GM19463 (cell line): ENCODE measurements at regions not wholly inside any gene's neighbourhood (a gene's known extent, or its start where the extent isn't known, plus 50 kb on each side); places are given as distances from the start of the nearest gene placed in this dataset.

Experiments
- ATAC-seq: cut with Tn5 transposase; IDR thresholded peaks from one replicate; pipeline ENCODE4 v1.9.1; 2021; ENCODE audit warnings: mild to moderate bottlenecking, moderate library complexity; ENCODE audit not compliant: unreplicated experiment

GRCh38 chr17:51486091-51486490, 225.7 kb downstream of the UTP18 start:
- ATAC-seq = no peak

- no peak for ATAC-seq
These were observed 226.7 kb downstream of the UTP18 start for GRCh38 chr17:51486885-51487520.

GRCh38 chr17:51487947-51488346, 227.6 kb downstream of the UTP18 start:
- ATAC-seq = no peak

GRCh38 chr17:51491416-51491815, 231.1 kb downstream of the UTP18 start:
- ATAC-seq = no peak

GRCh38 chr17:51493206-51493605, 232.9 kb downstream of the UTP18 start:
- no peak for ATAC-seq

GRCh38 chr17:51496378-51496777, 236.0 kb downstream of the UTP18 start:
- no peak for ATAC-seq

- no peak for ATAC-seq
These were observed 239.6 kb downstream of the UTP18 start for GRCh38 chr17:51499897-51500296.

GRCh38 chr17:51500454-51500853, 240.1 kb downstream of the UTP18 start:
- no peak for ATAC-seq

- ATAC-seq = no peak
These were observed 245.1 kb downstream of the UTP18 start for GRCh38 chr17:51505450-51505849.

- ATAC-seq = no peak
These were observed 247.1 kb downstream of the UTP18 start for GRCh38 chr17:51507444-51507843.

- no peak for ATAC-seq
These were observed 247.7 kb downstream of the UTP18 start for GRCh38 chr17:51508048-51508447.

- ATAC-seq = no peak
These were observed 250.6 kb downstream of the UTP18 start for GRCh38 chr17:51510940-51511339.

- ATAC-seq = no peak
These were observed 252.0 kb downstream of the UTP18 start for GRCh38 chr17:51512220-51512907.

GRCh38 chr17:51516924-51517323, 256.6 kb downstream of the UTP18 start:
- ATAC-seq = no peak

GRCh38 chr17:51524524-51524923, 264.2 kb downstream of the UTP18 start:
- ATAC-seq = no peak

GRCh38 chr17:51526507-51526906, 266.2 kb downstream of the UTP18 start:
- ATAC-seq = no peak

GRCh38 chr17:51527225-51527982, 267.1 kb downstream of the UTP18 start:
- ATAC-seq = no peak

GRCh38 chr17:51528111-51528510, 267.8 kb downstream of the UTP18 start:
- no peak for ATAC-seq

- ATAC-seq = no peak
These were observed 272.9 kb downstream of the UTP18 start for GRCh38 chr17:51533219-51533618.

- no peak for ATAC-seq
These were observed 273.5 kb downstream of the UTP18 start for GRCh38 chr17:51533821-51534220.

GRCh38 chr17:51536627-51537026, 276.3 kb downstream of the UTP18 start:
- no peak for ATAC-seq

- ATAC-seq = no peak
These were observed 277.7 kb downstream of the UTP18 start for GRCh38 chr17:51537996-51538550.
